Stimulated activated naive CD4-positive, alpha-beta T cell (primary cell): ENCODE measurements at regions not wholly inside any gene's neighbourhood (a gene's known extent, or its start where the extent isn't known, plus 50 kb on each side); places are given as distances from the start of the nearest gene placed in this dataset.

Experiments
- DNase-seq, 6 experiments: peaks; one replicate each; lab custom pipeline; 2025; lab: John Stamatoyannopoulos, UW

- DNase-seq = no peak
Observed at GRCh38 chr3:46146548-46146947, 61.6 kb downstream of the CCR1 start.

GRCh38 chr3:46146021-46146420, 62.1 kb downstream of the CCR1 start:
- no peak for DNase-seq

- no peak for DNase-seq
Observed at GRCh38 chr3:46145147-46145546, 63.0 kb downstream of the CCR1 start.

- no peak for DNase-seq
Observed at GRCh38 chr3:46143951-46144473, 64.1 kb downstream of the CCR1 start.

GRCh38 chr3:46141813-46142212, 66.3 kb downstream of the CCR1 start:
- DNase-seq = no peak

GRCh38 chr3:46138581-46138980, 69.5 kb downstream of the CCR1 start:
- no peak for DNase-seq

- DNase-seq = no peak
Observed at GRCh38 chr3:46135475-46135874, 72.6 kb downstream of the CCR1 start.

GRCh38 chr3:46133285-46133684, 74.8 kb downstream of the CCR1 start:
- DNase-seq = no peak

GRCh38 chr3:46132565-46132964, 75.5 kb downstream of the CCR1 start:
- DNase-seq = no peak

GRCh38 chr3:46131884-46132450, 76.1 kb downstream of the CCR1 start:
- no peak for DNase-seq

GRCh38 chr3:46130631-46131310, 77.3 kb downstream of the CCR1 start:
- DNase-seq = no peak

- no peak for DNase-seq
Observed at GRCh38 chr3:46129588-46130272, 78.4 kb downstream of the CCR1 start.

GRCh38 chr3:46127503-46127902, 80.6 kb downstream of the CCR1 start:
- DNase-seq = no peak

GRCh38 chr3:46124216-46125177, 83.6 kb downstream of the CCR1 start:
- DNase-seq = no peak

GRCh38 chr3:46123646-46124045, 84.5 kb downstream of the CCR1 start:
- no peak for DNase-seq

GRCh38 chr3:46122091-46122490, 86.0 kb downstream of the CCR1 start:
- no peak for DNase-seq

- no peak for DNase-seq
Observed at GRCh38 chr3:46120983-46121382, 87.1 kb downstream of the CCR1 start.

- DNase-seq = no peak
Observed at GRCh38 chr3:46119709-46120498, 88.2 kb downstream of the CCR1 start.

- no peak for DNase-seq
Observed at GRCh38 chr3:46119253-46119652, 88.9 kb downstream of the CCR1 start.

- DNase-seq = no peak
Observed at GRCh38 chr3:46116996-46117395, 89.7 kb upstream of the XCR1 start.

GRCh38 chr3:46114323-46114988, 87.2 kb upstream of the XCR1 start:
- no peak for DNase-seq
